ENCODE measurements at regions not wholly inside any gene's neighbourhood (a gene's known extent, or its start where the extent isn't known, plus 50 kb on each side); places are given as distances from the start of the nearest gene placed in this dataset.
"Not testable (repeated sequence)": the region's sequence is repeated elsewhere in the genome, so short reads cannot be mapped to it uniquely, and the experiment has no call there.

DNA sequence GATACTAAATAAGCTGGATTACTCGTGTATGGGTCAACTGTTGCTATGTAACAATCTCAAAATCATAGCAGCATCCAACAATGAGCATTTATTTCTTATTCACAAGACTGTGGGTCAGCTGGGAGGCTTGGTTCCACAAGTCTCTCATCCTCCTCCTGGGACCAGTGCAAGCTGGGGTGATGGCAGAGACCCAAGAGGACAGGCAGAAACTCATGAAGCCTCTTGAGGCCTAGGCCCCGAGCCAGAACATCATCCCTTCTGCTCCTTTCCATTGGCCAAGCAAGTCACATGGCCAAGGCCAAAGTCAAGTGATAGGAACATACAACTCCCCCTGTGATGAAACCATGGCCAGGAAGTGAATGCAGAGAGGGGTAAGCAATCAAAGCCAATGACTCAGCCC, 422.1 kb downstream of the BCOR start:
- no peak for DNase-seq (ENCODE audit: low read depth)

GRCh38 chrX:39676434-39676833, 421.3 kb downstream of the BCOR start:
- DNase-seq (ENCODE audit: low read depth), result no peak

DNA sequence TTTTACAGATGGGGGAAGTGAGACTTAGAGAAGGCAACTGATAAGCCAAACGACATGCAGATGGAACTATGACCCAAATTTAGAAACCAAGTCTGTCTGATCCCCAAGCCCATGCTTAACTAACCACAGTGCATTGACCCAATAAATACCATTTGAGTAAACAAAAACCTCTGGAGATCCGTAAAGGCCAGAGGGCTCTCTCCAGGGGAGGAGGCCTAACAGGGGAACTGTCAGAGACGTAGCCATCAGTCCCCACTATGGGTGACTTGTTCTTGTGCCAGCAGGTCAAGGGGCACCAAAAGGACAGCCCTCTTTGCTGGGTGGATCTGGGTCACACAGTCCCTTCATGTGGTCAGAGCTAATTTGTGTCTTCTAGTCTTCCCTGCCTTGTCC, 420.2 kb downstream of the BCOR start:
- no peak for DNase-seq (ENCODE audit: low read depth)

DNA sequence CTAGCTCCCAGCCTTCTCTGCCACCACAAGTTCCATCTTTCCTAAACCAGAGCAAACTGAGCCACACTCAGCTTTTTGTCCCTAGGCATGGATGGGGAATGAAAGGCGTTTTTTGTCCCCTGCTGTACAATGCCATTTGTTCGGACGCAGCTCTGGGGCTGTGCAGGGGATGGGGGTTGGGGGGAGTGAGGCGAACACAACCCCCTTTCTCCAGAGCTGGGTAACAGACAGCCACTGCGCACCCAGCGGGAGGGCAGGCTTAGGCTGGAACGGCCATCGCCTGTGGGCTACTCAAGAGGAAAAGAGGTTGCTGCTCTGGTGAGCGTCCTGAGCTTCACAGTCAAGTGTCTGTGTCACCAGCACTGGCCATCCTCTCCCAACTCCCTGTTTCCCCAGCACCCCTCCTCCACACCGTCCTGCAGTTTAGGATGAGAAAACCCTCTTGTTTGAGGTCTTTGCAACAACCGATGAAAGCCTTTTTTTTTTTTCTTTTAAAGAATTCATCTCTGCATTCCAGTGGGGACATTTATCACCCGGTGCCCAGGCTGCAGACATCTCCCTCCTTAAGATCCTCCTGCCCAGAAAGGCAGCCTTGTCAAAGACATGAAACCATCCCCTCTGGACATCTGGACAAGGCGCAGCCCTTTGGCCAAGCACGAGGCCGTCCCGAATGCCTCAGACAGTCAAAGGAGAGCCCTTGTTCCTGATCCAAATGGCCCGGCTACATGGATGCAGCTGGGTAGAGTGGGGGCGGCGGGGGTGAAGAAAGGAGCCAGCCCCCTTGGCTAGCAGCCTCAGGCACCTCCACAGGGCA, 419.6 kb downstream of the BCOR start:
- DNase-seq (ENCODE audit: low read depth), result no peak

- DNase-seq (ENCODE audit: low read depth), result no peak
Measured at GRCh38 chrX:39678914-39679313, 418.8 kb downstream of the BCOR start.

- no peak for DNase-seq (ENCODE audit: low read depth)
Measured at GRCh38 chrX:39679497-39680157, 418.1 kb downstream of the BCOR start.

- no peak for DNase-seq (ENCODE audit: low read depth)
Measured at GRCh38 chrX:39681885-39682284, 415.9 kb downstream of the BCOR start.

- no peak for DNase-seq (ENCODE audit: low read depth)
Measured at GRCh38 chrX:39682778-39683177, 415.0 kb downstream of the BCOR start.

- no peak for DNase-seq (ENCODE audit: low read depth)
Measured at GRCh38 chrX:39688219-39688575, 409.6 kb downstream of the BCOR start.

DNA sequence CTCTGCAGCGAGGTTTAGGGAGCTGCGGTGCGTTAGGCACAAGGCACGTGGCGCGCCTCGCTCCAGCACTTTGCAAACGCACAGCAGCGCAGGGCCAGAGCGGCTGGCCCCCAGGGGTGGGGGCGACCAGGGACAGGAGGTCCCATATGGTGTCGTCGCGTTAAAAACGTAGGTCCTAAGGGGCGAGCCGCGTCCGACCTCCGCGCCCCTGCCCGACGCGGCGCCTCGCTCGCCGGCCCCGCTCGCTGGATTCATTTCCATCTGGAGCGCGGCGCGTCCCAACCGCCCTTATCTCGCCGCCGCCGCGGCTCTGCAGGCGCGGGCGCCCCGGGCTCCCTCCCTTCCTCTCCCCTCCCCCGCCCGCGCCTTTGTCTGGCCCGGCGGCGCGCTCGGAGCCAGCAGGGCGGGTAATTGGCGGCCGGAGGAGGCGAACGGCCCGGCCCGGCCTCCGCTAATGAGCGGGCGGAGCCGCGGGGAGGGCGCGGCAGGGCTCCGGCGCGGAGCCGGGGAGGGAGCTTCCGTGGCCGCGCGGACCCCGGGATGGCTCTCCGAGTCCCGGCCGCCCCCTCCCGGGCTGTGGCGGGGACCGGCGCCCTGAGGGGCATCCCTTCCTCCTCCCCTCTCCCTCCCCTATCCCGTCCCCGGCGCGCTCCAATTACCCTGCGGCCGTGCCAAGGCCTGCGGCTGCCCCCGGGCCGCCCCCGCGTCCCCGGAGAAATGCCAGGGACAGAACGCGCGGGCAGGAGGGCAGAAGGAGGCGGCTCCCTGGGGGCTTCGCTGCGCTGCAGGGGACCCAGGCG, 409.0 kb downstream of the BCOR start:
- DNase-seq (ENCODE audit: low read depth), result no peak

DNA sequence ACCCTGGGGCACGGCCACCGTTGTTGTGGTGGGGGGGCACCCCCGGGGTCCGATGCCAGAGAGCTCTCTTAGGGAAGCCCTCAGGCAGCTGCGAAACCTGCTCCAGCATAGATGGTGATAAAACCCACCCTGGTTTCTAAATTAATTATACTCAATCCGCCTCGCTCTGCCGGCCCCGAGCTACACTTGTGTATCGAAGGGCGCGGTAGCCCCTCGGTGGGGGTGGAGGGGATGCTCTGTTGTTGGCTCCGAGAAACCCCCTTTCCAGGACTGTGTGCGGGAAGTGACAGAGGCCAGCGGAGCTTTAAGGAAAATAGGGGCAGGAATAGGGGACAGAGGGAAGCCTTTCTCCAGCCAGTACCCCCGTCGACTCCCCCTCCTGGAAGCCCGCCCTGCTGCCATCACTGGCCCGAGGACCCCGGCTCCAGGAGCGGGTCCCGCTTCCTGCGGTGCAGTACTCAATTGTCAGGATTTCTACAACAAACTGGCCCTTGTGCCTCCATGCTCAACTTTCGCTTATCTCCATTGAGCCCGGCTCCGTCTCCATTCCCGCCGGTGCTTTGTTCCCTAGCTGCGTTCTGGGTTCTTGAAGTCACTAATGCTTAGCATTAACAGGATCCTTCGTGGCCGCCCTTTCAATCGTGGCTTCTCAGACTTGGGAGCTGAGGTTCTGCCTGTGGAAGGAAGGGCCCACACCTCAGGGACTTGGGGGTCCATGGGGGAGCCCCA, 408.2 kb downstream of the BCOR start:
- DNase-seq (ENCODE audit: low read depth), result no peak

GRCh38 chrX:39690541-39691415, 407.0 kb downstream of the BCOR start:
- no peak for DNase-seq (ENCODE audit: low read depth)

DNA sequence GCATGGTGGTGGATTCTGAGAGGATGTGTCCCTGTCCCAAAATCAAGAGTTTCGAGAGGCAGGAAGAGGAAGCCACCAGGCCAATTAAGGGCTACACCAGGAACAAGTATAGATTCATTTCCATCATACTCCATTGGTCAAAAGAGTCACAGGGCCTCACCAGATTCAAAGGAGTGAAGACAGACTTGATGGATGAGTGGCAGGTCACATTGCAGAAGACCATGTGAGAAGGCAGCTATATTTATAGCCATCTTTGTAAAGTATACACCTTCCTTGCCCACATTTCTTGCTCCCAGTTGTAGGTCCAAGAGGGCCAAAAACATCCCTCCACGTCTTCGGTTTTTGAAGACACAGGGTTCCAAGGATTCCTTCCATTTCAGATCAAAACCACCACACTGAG, 406.0 kb downstream of the BCOR start:
- DNase-seq (ENCODE audit: low read depth), result no peak

DNA sequence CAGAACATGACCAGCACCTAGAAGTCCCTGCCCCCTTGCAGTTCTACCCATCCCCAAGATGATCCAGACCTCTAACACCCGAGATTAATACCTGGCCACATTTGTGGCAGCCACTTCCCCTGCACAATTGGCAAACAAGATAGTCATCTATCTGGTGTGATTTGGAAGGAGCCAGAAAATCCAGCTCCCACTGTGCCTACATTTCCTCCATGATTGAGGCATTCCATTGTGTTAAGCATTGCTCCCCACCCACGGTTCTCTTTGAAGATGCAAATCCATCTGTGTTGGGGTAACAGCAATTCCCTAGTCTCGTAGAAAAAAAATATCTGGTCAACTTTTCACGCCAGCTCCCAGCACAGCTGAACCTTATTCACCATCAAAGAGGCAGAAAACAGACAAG, 405.0 kb downstream of the BCOR start:
- DNase-seq (ENCODE audit: low read depth), result no peak

GRCh38 chrX:39693298-39693697, 404.5 kb downstream of the BCOR start:
- no peak for DNase-seq (ENCODE audit: low read depth)

DNA sequence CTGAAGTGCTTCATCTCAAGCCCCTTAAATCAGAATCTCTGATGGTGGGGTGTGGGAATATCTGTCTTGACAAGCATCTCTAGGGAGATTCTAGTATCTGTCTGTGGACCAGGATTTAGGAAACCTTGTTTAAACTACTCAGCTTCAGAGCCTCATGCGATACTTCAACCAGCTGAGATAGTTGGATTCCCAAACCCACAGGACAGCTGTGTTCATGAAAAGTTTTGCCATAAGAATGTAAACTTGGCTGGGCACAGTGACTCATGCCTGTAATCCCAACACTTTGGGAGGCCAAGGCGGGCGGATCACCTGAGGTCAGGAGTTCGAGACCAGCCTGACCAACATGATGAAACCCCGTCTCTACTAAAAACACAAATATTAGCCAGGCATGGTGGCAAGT, 395.1 kb downstream of the BCOR start:
- DNase-seq (ENCODE audit: low read depth), result not testable (repeated sequence)

DNA sequence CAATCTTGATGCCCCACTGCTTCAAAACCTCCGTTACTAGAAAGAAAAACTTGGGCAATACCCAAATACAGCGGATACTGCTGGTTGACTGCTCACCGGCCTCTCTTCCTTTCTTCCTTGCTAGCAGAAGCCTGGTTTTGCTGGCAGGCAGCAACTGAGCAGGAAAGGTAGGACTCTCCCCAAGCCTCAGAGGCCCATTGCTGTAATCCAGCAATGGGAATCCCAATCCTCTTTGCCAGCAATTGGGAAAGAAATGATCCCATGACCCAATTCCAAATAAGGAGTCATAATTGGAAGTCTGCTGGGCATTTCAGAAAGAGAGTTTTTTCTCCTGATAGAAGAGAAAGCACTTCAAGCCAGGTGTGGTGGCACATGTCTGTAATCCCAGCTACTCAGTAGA, 394.5 kb downstream of the BCOR start:
- no peak for DNase-seq (ENCODE audit: low read depth)

GRCh38 chrX:39704590-39704989, 393.2 kb downstream of the BCOR start:
- DNase-seq (ENCODE audit: low read depth), result no peak

DNA sequence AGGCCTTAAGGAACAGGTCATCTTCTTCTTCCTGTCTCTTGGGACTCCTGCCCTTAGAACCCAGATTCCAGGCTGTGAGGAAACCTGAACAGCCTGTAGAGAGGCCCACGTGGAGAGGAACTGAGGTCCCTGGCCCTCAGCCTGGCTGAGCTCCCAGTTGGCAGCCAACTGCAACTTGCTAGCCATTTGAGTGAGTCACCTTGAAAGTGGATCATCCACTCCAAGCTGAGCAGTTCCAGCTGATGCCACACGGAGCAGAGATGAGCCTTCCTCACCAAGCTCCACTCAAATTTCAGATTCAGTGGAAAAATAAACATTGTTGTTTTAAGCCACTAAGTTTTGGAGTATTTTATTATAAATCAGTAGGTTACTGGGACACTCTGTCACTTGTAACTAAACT, 392.5 kb downstream of the BCOR start:
- no peak for DNase-seq (ENCODE audit: low read depth)

GRCh38 chrX:39709364-39709763, 388.4 kb downstream of the BCOR start:
- no peak for DNase-seq (ENCODE audit: low read depth)

DNA sequence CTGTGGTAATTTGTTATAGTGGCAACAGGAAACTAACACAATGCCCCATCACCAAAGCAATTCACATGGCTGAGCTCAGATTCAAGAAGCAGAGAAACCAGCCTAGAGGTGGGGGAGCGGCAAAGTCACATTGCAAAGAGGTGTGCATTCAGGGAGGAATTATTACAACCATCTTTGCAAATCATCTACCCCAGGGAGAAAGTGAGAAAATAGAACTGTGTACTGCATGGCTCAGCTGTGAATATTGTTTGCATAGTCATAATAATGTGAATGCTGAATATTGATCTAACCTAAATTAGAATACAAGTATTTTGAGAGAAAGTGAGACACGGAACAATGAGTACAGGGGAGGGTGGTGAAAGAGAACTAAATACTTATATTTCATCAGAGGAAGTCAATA, 387.9 kb downstream of the BCOR start:
- no peak for DNase-seq (ENCODE audit: low read depth)
